NCI-H146 treated with DMSO at 0.1 percent for 48 hours (cell line): ENCODE measurements at regions not wholly inside any gene's neighbourhood (a gene's known extent, or its start where the extent isn't known, plus 50 kb on each side); places are given as distances from the start of the nearest gene placed in this dataset.

Experiments
- DNase-seq: peaks from one replicate; lab custom pipeline; 2025; ENCODE audit not compliant: unreplicated experiment; lab: John Stamatoyannopoulos, UW

GRCh38 chr3:25265284-25265683 is 162.8 kb upstream of the RARB start:
- DNase-seq: no peak

DNA sequence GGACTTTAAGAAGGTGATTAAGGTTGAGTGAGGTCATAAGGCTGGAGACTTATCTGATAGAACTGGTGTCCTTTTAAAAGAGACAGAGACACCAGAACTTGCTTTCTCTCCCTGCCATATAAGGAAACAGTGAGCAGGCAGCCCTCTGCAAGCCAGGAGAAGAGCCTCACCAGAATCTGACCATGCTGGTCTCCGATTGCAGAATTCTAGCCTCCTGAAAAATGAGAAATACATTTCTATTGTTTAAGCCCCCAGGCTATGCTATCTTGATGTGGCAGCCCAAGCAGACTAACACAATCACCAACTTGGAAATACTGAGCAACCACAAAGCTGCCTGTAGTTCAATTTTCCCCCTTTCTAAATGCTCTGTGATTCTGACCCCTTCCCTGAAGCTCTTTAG is 161.4 kb upstream of the RARB start:
- DNase-seq: no peak

DNA sequence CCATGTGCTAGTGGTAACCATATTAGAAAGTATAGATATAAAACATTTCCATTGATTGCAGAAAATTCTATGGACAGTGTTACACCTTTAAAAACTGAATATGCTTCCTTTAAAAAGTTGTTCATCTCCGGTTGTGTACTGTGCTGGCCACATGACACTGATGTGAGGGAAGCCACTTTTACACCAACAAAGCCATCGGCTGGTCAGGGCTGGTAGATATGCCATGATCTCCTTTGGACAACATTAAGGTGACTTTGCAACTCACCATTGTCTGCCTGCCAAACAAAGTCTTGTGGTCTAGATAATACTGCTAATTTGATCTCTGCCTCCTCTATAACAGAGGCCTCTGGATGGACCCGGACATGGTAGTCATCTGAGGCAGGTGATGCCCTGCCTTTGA is 156.0 kb upstream of the RARB start:
- no peak for DNase-seq

GRCh38 chr3:25273582-25274171 is 154.4 kb upstream of the RARB start:
- no peak for DNase-seq

- DNase-seq: no peak
Measured at GRCh38 chr3:25277503-25277902, 150.6 kb upstream of the RARB start.

- no peak for DNase-seq
Measured at GRCh38 chr3:25281041-25281731, 146.9 kb upstream of the RARB start.

- DNase-seq: no peak
Measured at GRCh38 chr3:25281732-25282126, 146.3 kb upstream of the RARB start.

GRCh38 chr3:25283613-25284012 is 144.4 kb upstream of the RARB start:
- DNase-seq: no peak

- DNase-seq: no peak
Measured at GRCh38 chr3:25284249-25284648, 143.8 kb upstream of the RARB start.

DNA sequence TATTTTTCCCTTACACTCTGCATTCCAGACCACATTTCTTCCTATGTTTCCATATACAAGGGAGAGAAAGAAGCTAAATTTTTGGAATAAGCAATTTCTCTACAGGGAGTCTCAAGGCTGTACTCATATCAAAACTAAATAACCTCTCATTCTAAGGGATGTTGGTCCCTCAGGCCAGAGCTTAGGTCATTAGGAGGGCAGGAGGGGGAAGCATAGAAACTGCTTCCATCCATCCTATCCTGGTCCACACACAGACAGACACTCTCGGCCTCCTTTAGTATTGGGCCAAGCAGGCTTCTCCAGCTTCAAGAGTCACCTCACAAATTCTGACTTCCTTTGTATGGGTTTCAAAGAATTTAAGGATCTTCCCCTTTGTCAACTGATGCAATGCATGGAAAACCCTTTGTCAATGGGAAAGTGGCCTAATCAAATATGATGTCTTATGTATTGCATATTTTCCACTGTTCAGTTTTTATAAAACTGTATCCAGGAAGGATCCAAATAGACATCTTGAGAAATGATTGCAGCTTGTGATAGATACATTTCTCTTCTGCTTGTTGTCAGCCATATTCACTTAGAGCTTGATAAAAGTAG is 140.7 kb upstream of the RARB start:
- no peak for DNase-seq

DNA sequence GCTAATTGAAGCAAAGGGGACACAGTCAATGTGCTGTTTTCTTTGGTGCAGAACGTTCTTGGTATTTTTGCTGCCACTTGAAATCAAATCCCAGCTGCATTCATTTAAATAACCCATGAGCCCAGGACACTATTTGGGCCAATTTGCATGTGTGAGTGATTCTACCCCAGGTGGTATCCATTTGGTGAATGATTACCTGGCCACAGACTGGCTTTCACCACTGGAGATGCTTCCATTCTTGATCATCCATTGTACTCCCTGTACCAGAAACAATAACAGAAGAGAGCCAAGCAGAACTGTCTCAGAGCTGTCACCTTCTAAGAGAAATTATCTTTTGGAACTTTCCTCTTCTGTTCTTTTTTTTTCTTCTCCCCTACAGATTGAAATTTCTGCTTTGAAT is 139.7 kb upstream of the RARB start:
- no peak for DNase-seq

GRCh38 chr3:25289156-25289555 is 138.9 kb upstream of the RARB start:
- no peak for DNase-seq

DNA sequence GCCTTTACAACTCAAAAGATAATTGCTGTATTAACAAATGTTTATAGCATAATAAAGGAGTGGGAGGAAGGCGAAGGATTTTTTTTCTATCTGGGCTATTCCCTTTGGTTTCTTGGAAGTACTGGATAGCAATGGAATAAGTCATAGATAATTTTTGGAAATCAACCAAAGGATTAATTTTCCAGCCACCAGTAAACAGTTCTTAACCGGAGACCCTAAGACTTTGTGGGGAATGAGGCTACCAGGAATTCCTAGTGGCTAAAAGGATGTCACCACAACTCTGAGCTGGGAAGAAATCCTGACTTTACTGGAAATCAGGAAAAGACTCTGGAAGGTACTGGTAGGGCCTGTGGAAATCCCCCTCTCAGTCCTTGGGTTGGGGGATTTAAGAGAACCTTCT is 138.4 kb upstream of the RARB start:
- DNase-seq: no peak

- DNase-seq: no peak
Measured at GRCh38 chr3:25291481-25291905, 136.6 kb upstream of the RARB start.

- no peak for DNase-seq
Measured at GRCh38 chr3:25292036-25292435, 136.0 kb upstream of the RARB start.

DNA sequence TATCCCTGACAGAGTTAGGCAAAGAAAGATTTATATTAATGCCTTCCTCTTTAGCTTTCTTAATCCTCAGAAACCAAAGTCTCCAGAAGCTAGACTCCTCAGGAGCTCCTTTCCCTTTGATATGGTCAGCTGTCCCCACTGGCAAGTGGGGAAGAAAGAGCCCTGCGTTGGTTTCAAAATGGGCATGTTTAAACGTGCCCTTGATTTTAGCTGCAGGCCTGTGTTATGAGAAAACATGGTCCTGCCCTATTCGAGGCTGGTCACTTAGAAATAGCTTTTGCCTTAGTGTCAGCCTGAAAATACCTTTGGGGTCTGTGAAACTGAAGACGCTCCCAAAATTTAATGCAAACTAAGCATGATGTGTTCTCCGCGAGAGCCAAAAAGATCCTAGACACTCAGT is 135.5 kb upstream of the RARB start:
- no peak for DNase-seq

DNA sequence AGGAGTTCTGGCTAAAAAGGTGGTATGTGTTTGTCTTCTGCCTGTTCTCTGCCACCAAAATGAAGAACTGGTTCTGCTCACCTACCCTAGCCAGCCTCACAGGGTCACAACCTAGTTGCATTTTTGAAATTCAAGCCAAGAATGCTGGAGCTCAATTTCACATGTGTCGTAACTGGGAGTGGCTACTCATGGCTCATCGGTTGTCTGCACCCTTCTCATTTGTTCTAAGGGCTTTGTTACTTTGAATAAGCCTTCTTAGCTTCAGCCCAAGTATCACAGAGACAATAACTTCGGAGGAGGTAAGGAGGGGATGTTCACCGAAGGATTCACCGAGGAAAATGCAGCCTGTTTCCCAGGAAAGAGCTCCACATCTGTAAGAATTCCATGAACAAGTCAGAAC is 134.3 kb upstream of the RARB start:
- no peak for DNase-seq

DNA sequence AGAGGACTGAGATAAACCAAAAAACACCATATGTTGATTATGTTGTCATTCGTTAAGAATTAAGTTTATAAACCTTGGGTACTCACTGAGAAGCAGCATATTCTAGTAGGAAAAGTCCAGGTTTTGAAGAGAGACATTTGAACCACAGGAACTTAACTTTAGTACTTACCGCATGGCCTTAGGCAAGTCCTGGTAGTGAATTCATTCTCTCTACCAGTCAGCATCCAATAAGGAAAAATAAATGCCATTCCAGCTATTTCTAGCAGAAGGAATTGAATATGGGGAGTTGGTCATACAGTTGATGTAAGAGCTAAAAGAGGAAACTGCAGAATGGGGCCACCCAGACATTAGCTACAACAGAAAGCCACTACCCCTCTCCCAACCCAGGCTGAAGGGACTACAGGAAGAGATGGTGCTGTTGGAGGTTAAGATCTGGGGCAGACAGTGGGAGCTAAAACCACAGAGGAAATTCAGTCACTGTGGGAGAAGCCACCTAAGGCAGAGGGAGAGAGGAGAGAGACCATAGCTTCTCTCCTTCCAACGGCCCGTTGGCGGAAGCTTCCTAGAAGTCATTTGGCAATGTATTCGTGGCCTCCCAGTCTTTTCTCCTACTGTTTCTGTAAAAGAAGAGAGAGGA is 133.8 kb upstream of the RARB start:
- DNase-seq: no peak

DNA sequence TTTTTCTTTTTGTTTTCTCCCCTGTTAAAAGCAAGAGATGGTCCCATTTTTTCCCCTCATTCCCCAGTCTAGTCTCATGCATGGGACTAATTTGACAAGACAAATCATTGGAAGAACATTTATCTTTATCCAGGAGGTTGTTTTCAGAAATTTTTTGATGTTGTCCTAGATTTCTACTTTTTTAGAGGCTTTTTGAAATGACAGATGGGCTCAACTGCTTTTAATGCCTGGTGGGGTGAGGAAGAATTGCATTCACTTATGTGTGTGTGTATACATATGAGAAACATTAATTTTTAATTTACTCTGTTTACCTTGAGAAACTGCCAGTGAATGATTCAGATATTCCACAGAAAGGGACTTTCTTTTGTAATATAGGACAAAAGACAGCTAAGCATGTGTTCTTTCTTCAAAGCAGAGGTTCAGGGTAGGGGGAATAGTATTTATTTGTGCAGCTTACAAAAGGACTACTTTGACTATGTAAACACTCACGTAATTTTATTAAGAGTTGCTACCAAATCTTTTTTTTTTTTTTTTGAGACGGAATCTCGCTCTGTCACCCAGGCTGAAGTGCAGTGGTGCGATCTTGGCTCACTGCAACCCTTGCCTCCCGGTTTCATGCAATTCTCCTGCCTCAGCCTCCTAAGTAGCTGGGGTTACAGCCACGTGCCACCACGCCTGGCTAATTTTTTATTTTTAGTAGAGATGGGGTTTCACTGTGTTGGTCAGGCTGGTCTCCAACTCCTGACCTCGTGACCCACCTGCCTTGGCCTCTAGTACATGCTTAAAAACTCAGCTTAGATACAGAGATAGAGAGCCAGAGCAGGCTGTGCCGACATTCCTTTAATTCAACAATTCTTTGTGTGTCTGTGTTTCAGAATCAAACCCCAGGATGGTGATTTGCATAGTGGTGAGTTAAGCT is 130.1 kb upstream of the RARB start:
- DNase-seq: no peak

- no peak for DNase-seq
Measured at GRCh38 chr3:25300141-25300540, 127.9 kb upstream of the RARB start.

DNA sequence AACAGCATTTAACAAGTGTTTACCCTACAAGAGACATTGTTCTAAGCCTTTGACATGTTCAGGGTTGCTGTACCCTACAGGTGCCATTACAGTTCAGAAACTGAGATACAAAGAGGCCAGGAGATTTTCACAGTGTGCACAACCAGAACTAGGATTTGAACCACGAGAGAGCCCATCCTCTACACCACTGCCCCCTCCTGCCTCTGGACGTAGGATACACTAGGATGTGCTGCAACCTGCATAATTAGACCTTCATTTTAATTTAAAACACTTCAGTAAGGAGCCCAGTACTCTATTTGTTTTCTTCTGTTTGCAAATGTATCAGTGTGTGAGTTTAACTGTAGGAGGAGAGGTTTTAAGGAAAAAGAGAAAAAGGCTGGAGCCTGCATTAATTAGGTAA is 123.1 kb upstream of the RARB start:
- no peak for DNase-seq
